Epidermal melanocyte (primary cell): ENCODE measurements at regions not wholly inside any gene's neighbourhood (a gene's known extent, or its start where the extent isn't known, plus 50 kb on each side); places are given as distances from the start of the nearest gene placed in this dataset.
"Not testable (repeated sequence)": the region's sequence is repeated elsewhere in the genome, so short reads cannot be mapped to it uniquely, and the experiment has no call there.

ENCODE experiments used
- DNase-seq: peaks from one replicate; pipeline ENCODE4 v3.0.0; 2011; ENCODE audit warnings: low spot score; ENCODE audit not compliant: insufficient read length

- no peak for DNase-seq
Measured at GRCh38 chr9:100811643-100812042, 216.9 kb upstream of the PLPPR1 start.

GRCh38 chr9:100813871-100814270, 214.7 kb upstream of the PLPPR1 start:
- no peak for DNase-seq

DNA sequence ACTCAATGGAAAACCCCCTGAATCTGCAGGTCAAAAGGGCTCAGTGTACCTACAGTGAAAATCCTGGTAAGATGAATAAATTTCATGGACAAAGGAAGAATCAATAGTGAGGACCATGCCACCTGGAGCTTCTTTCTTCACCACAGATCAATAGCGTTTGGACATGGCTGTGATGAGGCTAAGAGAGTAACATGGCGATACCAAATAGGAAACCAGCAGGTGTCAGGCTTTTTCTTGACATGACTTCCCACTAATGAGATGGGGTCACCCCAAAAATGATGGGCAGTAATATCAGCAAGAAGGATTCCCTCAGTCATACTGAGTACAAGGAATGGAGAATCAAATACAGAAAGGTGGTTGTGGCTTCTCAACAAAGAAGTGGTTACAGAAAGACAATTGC, 208.5 kb upstream of the PLPPR1 start:
- DNase-seq = no peak

DNA sequence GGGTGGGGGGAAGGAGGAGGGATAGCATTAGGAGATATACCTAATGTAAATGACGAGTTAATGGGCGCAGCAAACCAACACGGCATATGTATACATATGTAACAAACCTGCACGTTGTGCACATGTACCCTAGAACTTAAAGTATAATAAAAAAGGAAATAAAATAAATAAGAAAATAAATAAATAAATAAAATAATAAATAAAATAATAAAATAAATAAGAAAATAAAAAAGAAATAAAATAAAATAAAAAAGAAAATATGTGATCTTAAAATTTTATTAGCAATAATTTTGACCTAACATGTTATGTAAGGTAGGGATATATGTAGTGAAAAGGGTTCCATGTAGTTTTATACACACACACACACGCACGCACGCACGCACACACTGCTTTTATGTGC, 195.5 kb upstream of the PLPPR1 start:
- not testable (repeated sequence) for DNase-seq

- no peak for DNase-seq
Measured at GRCh38 chr9:100838857-100839256, 189.7 kb upstream of the PLPPR1 start.

GRCh38 chr9:100848726-100849125, 179.8 kb upstream of the PLPPR1 start:
- DNase-seq = no peak

- DNase-seq = no peak
Measured at GRCh38 chr9:100852088-100852487, 176.4 kb upstream of the PLPPR1 start.

GRCh38 chr9:100856238-100856637, 172.3 kb upstream of the PLPPR1 start:
- no peak for DNase-seq

- DNase-seq = no peak
Measured at GRCh38 chr9:100865111-100865510, 163.4 kb upstream of the PLPPR1 start.

- no peak for DNase-seq
Measured at GRCh38 chr9:100865648-100866047, 162.9 kb upstream of the PLPPR1 start.

GRCh38 chr9:100869326-100869725, 159.2 kb upstream of the PLPPR1 start:
- no peak for DNase-seq

GRCh38 chr9:100879884-100880283, 148.6 kb upstream of the PLPPR1 start:
- DNase-seq = no peak

GRCh38 chr9:100880284-100880683, 148.2 kb upstream of the PLPPR1 start:
- no peak for DNase-seq

GRCh38 chr9:100884518-100884917, 144.0 kb upstream of the PLPPR1 start:
- no peak for DNase-seq

GRCh38 chr9:100890321-100890720, 138.2 kb upstream of the PLPPR1 start:
- DNase-seq = no peak

- no peak for DNase-seq
Measured at GRCh38 chr9:100911273-100911672, 117.3 kb upstream of the PLPPR1 start.

DNA sequence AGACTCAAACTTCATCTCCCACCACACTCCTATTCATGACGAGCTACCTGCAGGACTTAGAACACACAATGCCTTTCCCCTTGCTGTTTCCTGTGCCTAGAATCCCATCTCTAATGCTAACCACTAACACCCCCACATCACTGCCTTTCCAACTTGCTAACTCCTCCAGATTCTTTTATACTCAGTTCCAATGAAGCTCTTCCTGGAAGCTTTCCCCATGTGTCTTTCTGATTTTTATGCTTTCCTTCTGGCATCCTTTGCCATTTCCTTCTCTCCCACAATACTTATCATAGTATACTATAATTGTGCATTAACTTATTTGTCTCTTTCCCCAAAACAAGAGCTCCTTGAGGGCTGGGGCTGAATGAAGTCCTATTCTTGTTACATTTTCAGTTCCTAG, 115.3 kb upstream of the PLPPR1 start:
- no peak for DNase-seq

GRCh38 chr9:100914266-100914665, 114.3 kb upstream of the PLPPR1 start:
- no peak for DNase-seq

DNA sequence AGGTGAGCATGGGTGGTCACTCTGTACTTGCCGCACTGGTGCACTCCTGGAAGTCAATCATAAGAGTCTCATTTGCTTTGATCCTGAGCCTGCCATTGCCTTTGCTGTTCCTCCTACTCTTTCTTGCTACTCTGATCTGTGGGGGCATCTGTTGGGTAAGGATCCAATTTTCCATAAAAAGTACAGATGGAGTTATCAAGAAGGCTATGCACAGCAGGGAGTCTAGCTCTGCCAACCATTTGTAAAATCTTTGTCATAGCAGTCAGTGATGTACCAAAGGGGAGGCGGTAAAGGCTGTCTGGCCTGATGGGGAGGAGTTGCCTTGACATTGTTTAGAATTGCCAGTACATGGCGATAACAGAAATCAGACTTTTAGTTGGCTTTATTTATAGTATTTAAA, 109.0 kb upstream of the PLPPR1 start:
- DNase-seq = no peak

- no peak for DNase-seq
Measured at GRCh38 chr9:100926366-100926765, 102.2 kb upstream of the PLPPR1 start.

- DNase-seq = no peak
Measured at GRCh38 chr9:100927763-100928162, 100.8 kb upstream of the PLPPR1 start.

- DNase-seq = no peak
Measured at GRCh38 chr9:100933656-100934055, 94.9 kb upstream of the PLPPR1 start.

GRCh38 chr9:100937382-100937781, 91.1 kb upstream of the PLPPR1 start:
- DNase-seq = no peak

DNA sequence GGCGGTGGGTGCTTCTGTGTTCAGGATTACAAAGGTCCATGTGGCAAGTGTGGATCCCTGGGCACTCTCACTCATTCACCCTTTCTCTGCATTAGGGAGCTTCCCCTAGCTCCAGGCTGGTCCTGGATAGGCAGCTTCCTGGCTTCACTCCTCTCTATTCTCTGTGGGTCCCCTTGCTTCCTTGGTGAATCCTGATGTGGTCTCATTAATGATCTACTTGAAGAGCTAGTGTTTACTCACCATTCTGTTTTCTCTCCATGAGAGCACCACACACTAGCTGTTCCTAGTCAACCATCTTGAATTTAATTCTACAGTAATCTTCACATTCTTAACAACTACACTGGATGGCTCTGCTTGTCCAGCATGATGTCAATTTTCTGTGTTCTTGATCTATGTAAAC, 90.0 kb upstream of the PLPPR1 start:
- DNase-seq = no peak
